Trophoblast cell (in vitro differentiated cells and primary cell): ENCODE measurements at regions not wholly inside any gene's neighbourhood (a gene's known extent, or its start where the extent isn't known, plus 50 kb on each side); places are given as distances from the start of the nearest gene placed in this dataset.

ENCODE experiments used
- DNase-seq, 2 donors: peaks; one replicate each; pipeline ENCODE4 v3.0.0-alpha.2; 2016
- H2AFZ ChIP-seq: 2 replicates; pipeline ENCODE4 v1.6.1; 2013; ENCODE audit warnings: low read length, moderate library complexity, mild to moderate bottlenecking; ENCODE audit not compliant: insufficient read depth, poor library complexity
- H2AK5ac ChIP-seq: 2 replicates; pipeline ENCODE4 v1.6.1; 2013; ENCODE audit warnings: mild to moderate bottlenecking, low read length
- H2BK120ac ChIP-seq: 2 replicates; pipeline ENCODE4 v1.6.1; 2013; ENCODE audit warnings: low read length, mild to moderate bottlenecking, moderate library complexity; ENCODE audit not compliant: insufficient read depth, poor library complexity
- H2BK12ac ChIP-seq: 2 replicates; pipeline ENCODE4 v1.6.1; 2013; ENCODE audit warnings: mild to moderate bottlenecking, low read length, moderate library complexity
- H2BK5ac ChIP-seq: 2 replicates; pipeline ENCODE4 v1.6.1; 2013; ENCODE audit warnings: low read length, low read depth, moderate library complexity, mild to moderate bottlenecking; ENCODE audit not compliant: poor library complexity
- H3K14ac ChIP-seq: 2 replicates; pipeline ENCODE4 v1.6.1; 2013; ENCODE audit warnings: mild to moderate bottlenecking, low read length
- H3K18ac ChIP-seq: 2 replicates; pipeline ENCODE4 v1.6.1; 2013; ENCODE audit warnings: mild to moderate bottlenecking, low read length
- H3K23ac ChIP-seq: 2 replicates; pipeline ENCODE4 v1.6.1; 2013; ENCODE audit warnings: low read length
- H3K27ac ChIP-seq: 2 replicates; pipeline ENCODE4 v1.5.1; 2013; ENCODE audit warnings: low read depth, mild to moderate bottlenecking, inconsistent platforms, low read length, moderate library complexity
- H3K27me3 ChIP-seq: 2 replicates; pipeline ENCODE4 v1.6.1; 2013; ENCODE audit warnings: inconsistent platforms, mild to moderate bottlenecking, low read length, moderate library complexity; ENCODE audit not compliant: insufficient read depth
- H3K36me3 ChIP-seq, 2 experiments: 1 replicate in 1 of 2; 2 replicates in 1 of 2; pipeline ENCODE4 v1.6.1; 2013; ENCODE audit warnings: low read length in 2 of 2, mild to moderate bottlenecking in 2 of 2, moderate library complexity in 1 of 2; ENCODE audit not compliant: insufficient read depth in 2 of 2, control insufficient read depth in 1 of 2
- H3K4ac ChIP-seq: 2 replicates; pipeline ENCODE4 v1.6.1; 2013; ENCODE audit warnings: low read depth, mild to moderate bottlenecking, low read length, moderate library complexity
- H3K4me1 ChIP-seq, 2 experiments: 1 replicate in 1 of 2; 2 replicates in 1 of 2; pipeline ENCODE4 v1.6.1; 2013; ENCODE audit warnings: low read length in 2 of 2, mild to moderate bottlenecking in 2 of 2, moderate library complexity in 1 of 2; ENCODE audit not compliant: insufficient read depth in 2 of 2, control insufficient read depth in 1 of 2
- H3K4me2 ChIP-seq: 2 replicates; pipeline ENCODE4 v1.6.1; 2013; ENCODE audit warnings: inconsistent platforms, mild to moderate bottlenecking, low read length, moderate library complexity
- H3K4me3 ChIP-seq: 2 replicates; pipeline ENCODE4 v1.5.1; 2013; ENCODE audit warnings: mild to moderate bottlenecking, low read depth, low read length, inconsistent platforms
- H3K79me1 ChIP-seq: one replicate; pipeline ENCODE4 v1.6.1; 2013; ENCODE audit warnings: low read length
- H3K79me2 ChIP-seq: 2 replicates; pipeline ENCODE4 v1.6.1; 2013; ENCODE audit warnings: low read length, mild to moderate bottlenecking; ENCODE audit not compliant: control insufficient read depth, insufficient read depth, poor library complexity
- H3K9ac ChIP-seq: 2 replicates; pipeline ENCODE4 v1.6.1; 2013; ENCODE audit warnings: mild to moderate bottlenecking, low read length
- H3K9me3 ChIP-seq: 2 replicates; pipeline ENCODE4 v1.6.1; 2013; ENCODE audit warnings: low read depth, mild to moderate bottlenecking, control low read depth, inconsistent platforms, low read length; ENCODE audit not compliant: insufficient read depth
- H4K12ac ChIP-seq: 2 replicates; pipeline ENCODE4 v1.6.1; 2013; ENCODE audit warnings: low read depth, mild to moderate bottlenecking, low read length, moderate library complexity
- H4K8ac ChIP-seq: 2 replicates; pipeline ENCODE4 v1.6.1; 2013; ENCODE audit warnings: low read depth, mild to moderate bottlenecking, low read length, moderate library complexity
- H4K91ac ChIP-seq: one replicate; pipeline ENCODE4 v1.6.1; 2013; ENCODE audit warnings: low read depth, mild to moderate bottlenecking, low read length, moderate library complexity
- WGBS: extraction: QIAGEN DNeasy Blood & Tissue Kit; methylation state at CpG from one replicate; pipeline ENCODE4 v1.1.7; 2013; ENCODE audit warnings: missing lambda C conversion rate; ENCODE audit not compliant: insufficient read length, insufficient coverage; ENCODE audit errors: extremely low coverage; 5-methylcytosine and 5-hydroxymethylcytosine counted together

GRCh38 chr21:39007532-39007931, 175.7 kb downstream of the PSMG1 start:
- H3K9ac ChIP-seq: no peak overlapping the region
- no peak overlapping the region for H3K4me3 ChIP-seq
- no CpG with 5 or more reads among the region's 8 CpGs for WGBS
- no peak overlapping the region for H3K4ac ChIP-seq
- H3K79me2 ChIP-seq: no peaks in the 10 kb centered on the region
- DNase-seq: peak; percentile 94 to 99
- no peaks in the 10 kb centered on the region for H3K27me3 ChIP-seq
- H3K27ac ChIP-seq: no peak overlapping the region
- H3K9me3 ChIP-seq: no peaks in the 10 kb centered on the region
- H2BK5ac ChIP-seq: no peak overlapping the region
- no peak overlapping the region for H4K8ac ChIP-seq
- H2AK5ac ChIP-seq: no peak overlapping the region
- H3K79me1 ChIP-seq: no peaks in the 10 kb centered on the region
- no peak overlapping the region for H4K91ac ChIP-seq
- no peaks in the 10 kb centered on the region for H3K36me3 ChIP-seq
- H3K14ac ChIP-seq: no peak overlapping the region
- no peak overlapping the region for H3K4me2 ChIP-seq
- H3K23ac ChIP-seq: no peak overlapping the region
- no peak overlapping the region for H2BK12ac ChIP-seq
- no peaks in the 10 kb centered on the region for H3K4me1 ChIP-seq
- H3K18ac ChIP-seq: no peak overlapping the region
- no peak overlapping the region for H2BK120ac ChIP-seq
- no peak overlapping the region for H2AFZ ChIP-seq
- no peak overlapping the region for H4K12ac ChIP-seq

- no peaks in the 10 kb centered on the region for H3K36me3 ChIP-seq
- no peak for DNase-seq
- no peak overlapping the region for H3K14ac ChIP-seq
- WGBS: no CpG with 5 or more reads among the region's 7 CpGs
- H3K4me3 ChIP-seq: no peak overlapping the region
- no peak overlapping the region for H3K4me2 ChIP-seq
- no peak overlapping the region for H4K8ac ChIP-seq
- H3K79me2 ChIP-seq: no peaks in the 10 kb centered on the region
- no peaks in the 10 kb centered on the region for H3K79me1 ChIP-seq
- no peak overlapping the region for H3K23ac ChIP-seq
- no peak overlapping the region for H2AK5ac ChIP-seq
- no peak overlapping the region for H2BK120ac ChIP-seq
- H2AFZ ChIP-seq: no peak overlapping the region
- H3K27ac ChIP-seq: no peak overlapping the region
- no peak overlapping the region for H2BK12ac ChIP-seq
- H3K18ac ChIP-seq: no peak overlapping the region
- no peaks in the 10 kb centered on the region for H3K4me1 ChIP-seq
- H3K4ac ChIP-seq: no peak overlapping the region
- no peak overlapping the region for H3K9ac ChIP-seq
- no peak overlapping the region for H4K12ac ChIP-seq
- H4K91ac ChIP-seq: no peak overlapping the region
- no peaks in the 10 kb centered on the region for H3K9me3 ChIP-seq
- H3K27me3 ChIP-seq: no peaks in the 10 kb centered on the region
- H2BK5ac ChIP-seq: no peak overlapping the region
Observed at GRCh38 chr21:39006571-39007311, 176.5 kb downstream of the PSMG1 start.

- H3K27ac ChIP-seq: no peak overlapping the region
- H3K36me3 ChIP-seq: no peaks in the 10 kb centered on the region
- no peaks in the 10 kb centered on the region for H3K27me3 ChIP-seq
- H3K18ac ChIP-seq: no peak overlapping the region
- no peak overlapping the region for H3K9ac ChIP-seq
- no peaks in the 10 kb centered on the region for H3K79me1 ChIP-seq
- no peak overlapping the region for H2BK12ac ChIP-seq
- no peak overlapping the region for H3K23ac ChIP-seq
- no peaks in the 10 kb centered on the region for H3K9me3 ChIP-seq
- WGBS: no CpG with 5 or more reads among the region's 3 CpGs
- no peaks in the 10 kb centered on the region for H3K79me2 ChIP-seq
- no peaks in the 10 kb centered on the region for H3K4me1 ChIP-seq
- no peak overlapping the region for H4K91ac ChIP-seq
- no peak for DNase-seq
- H2BK120ac ChIP-seq: no peak overlapping the region
- no peak overlapping the region for H2AK5ac ChIP-seq
- H4K8ac ChIP-seq: no peak overlapping the region
- H3K4ac ChIP-seq: no peak overlapping the region
- no peak overlapping the region for H2BK5ac ChIP-seq
- H2AFZ ChIP-seq: no peak overlapping the region
- no peak overlapping the region for H3K4me3 ChIP-seq
- no peak overlapping the region for H3K4me2 ChIP-seq
- H4K12ac ChIP-seq: no peak overlapping the region
- H3K14ac ChIP-seq: no peak overlapping the region
Observed at GRCh38 chr21:39005502-39005787, 177.8 kb downstream of the PSMG1 start.

- H2BK5ac ChIP-seq: no peak overlapping the region
- no peak overlapping the region for H2AFZ ChIP-seq
- H3K14ac ChIP-seq: no peak overlapping the region
- H3K18ac ChIP-seq: no peak overlapping the region
- no peaks in the 10 kb centered on the region for H3K79me2 ChIP-seq
- H3K79me1 ChIP-seq: no peaks in the 10 kb centered on the region
- H4K12ac ChIP-seq: no peak overlapping the region
- no peak overlapping the region for H2BK12ac ChIP-seq
- H3K27me3 ChIP-seq: no peaks in the 10 kb centered on the region
- no peak overlapping the region for H3K9ac ChIP-seq
- H3K9me3 ChIP-seq: no peaks in the 10 kb centered on the region
- H3K27ac ChIP-seq: no peak overlapping the region
- H3K4ac ChIP-seq: no peak overlapping the region
- H3K4me1 ChIP-seq: no peaks in the 10 kb centered on the region
- H3K4me2 ChIP-seq: no peak overlapping the region
- WGBS: no CpG with 5 or more reads among the region's 23 CpGs
- no peak overlapping the region for H4K91ac ChIP-seq
- peak in 1 of 2 donors; percentile 26 for DNase-seq
- no peak overlapping the region for H2AK5ac ChIP-seq
- H4K8ac ChIP-seq: no peak overlapping the region
- H3K4me3 ChIP-seq: no peak overlapping the region
- H2BK120ac ChIP-seq: no peak overlapping the region
- H3K23ac ChIP-seq: no peak overlapping the region
- H3K36me3 ChIP-seq: no peaks in the 10 kb centered on the region
Observed at GRCh38 chr21:39004634-39005501, 178.4 kb downstream of the PSMG1 start.
